NCI-H1105 treated with DMSO at 0.1 percent for 48 hours (cell line): ENCODE measurements at regions not wholly inside any gene's neighbourhood (a gene's known extent, or its start where the extent isn't known, plus 50 kb on each side); places are given as distances from the start of the nearest gene placed in this dataset.
"Not testable (repeated sequence)": the region's sequence is repeated elsewhere in the genome, so short reads cannot be mapped to it uniquely, and the experiment has no call there.

Experiments used
- DNase-seq: peaks from one replicate; lab custom pipeline; 2025; lab: John Stamatoyannopoulos, UW

DNA sequence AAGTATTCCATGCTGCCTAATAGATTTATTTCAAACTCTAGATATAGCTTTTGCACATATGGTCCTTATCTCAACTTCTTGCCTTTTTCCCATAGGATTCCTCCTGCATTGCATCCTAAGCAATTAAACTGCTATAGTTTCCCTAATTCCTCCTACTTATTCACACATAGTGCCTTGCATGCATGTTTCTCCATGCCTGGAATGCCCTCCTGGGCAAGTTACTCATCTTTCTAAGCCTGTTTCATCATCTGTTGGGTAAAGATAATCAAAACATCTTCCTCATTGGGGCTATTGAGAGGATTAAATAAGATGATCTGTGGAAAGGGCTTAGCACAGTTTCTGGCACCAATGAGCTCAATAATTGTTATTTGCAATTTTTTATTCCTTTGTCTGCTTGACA is 726.5 kb downstream of the SLC4A3 start:
- DNase-seq, result no peak

DNA sequence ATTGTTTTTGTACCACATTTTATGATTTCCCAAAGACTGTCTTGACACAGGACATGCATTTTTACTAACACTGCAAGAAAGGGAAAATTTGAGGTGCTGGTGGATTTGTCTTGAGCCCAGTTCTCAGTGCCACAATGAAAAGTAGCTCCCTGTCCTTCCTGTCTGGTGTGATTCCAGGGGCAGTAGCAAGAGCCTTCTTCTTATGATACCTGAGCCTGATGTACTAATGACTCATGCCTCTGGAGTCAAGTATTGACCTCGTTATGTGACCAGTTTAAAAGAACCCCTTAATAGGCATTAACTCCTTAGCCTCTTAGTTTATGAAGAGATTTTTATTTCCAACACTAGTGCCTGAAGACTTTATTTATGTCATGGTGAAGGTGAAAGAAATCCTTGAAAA is 728.6 kb downstream of the SLC4A3 start:
- DNase-seq, result no peak

DNA sequence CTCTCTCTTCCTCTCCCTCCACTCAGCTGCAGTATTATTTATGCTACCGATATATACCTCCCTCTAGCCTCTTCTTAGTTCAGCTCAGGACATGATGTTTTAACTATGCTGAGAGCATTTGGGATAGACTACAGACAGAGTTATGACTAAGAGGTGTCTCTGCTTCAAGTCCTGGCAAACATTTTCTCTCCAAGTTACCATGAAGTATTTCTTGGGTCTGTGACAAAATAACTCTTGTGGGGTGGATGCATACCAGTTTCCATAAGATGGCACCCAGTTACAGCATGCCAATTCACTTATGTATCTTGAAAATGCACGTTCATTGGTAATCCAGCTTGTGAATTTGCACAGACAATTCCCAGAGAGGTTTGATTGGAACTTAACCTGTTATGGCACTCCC is 737.6 kb downstream of the SLC4A3 start:
- no peak for DNase-seq

DNA sequence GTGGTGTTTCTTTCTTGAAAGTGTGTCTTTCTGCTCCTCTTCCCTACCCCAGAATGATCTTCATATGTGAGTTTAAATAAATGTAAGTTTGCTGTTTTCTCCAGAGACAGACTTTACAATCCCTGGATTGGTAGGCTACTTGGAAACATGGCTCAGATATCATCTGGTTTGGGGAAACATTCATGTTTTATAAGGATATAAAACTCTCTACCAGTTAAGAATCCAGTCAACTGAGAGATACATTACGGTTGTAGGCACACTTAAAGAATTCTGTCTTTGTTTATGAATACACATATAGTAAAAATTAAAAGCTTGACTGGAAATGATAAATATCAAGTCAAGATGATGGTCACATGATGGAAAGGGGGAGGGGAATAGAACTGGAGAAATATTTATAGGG is 739.3 kb downstream of the SLC4A3 start:
- DNase-seq, result no peak

DNA sequence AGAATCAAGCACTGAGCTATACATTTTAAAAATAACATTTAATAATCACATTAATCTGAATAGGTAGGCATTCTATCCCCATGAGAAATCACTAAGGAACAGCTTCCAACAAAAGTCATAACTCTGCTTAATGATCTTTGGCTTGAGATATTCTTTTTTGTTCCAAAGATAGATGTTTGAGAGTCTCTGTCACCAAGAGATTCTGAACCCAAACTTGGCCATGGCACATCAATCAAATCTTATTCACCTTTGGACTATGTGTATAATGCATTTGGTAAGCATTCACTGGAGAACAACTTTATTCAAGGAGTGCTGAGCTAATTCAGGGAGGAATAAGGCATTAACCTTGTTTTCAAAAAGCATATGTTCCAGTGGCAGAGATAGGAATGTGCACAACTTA is 743.3 kb downstream of the SLC4A3 start:
- no peak for DNase-seq

DNA sequence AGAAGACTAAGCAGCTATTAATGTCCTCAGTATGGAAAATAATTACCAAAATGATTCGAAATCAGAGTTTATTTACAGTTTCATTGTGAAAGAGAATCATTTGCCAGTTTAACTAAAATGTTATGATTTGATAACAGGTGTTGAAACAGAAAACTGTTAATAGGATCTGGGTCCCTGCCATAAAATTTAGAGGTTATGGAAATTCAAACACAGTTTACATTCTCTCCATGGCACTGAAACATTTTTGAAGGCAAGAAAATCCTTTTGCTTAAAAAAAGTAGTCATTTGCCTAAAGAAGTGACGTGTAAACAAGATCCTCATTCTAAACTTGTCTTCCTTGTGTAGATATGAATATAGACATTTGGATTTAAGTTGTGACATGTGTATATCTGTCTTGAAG is 743.8 kb downstream of the SLC4A3 start:
- no peak for DNase-seq

DNA sequence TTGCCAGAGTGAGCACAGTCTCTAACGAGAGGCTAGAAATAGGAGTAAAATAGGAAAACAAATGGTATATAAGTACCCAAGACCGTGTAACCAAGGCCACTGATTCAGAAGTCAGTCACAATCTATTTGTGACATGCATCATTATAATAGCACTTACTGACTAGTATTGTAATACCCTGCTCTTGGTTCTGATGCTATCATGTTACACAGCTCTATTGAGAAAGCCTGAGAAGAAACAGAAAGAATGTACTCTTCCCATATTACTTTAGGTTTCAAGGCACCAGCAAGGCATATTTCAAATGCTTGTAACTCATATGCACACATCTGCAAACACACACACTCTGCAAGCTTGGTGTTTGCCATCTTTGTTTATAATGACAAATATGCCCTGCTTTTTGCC is 746.4 kb downstream of the SLC4A3 start:
- peak; percentile 35 for DNase-seq

DNA sequence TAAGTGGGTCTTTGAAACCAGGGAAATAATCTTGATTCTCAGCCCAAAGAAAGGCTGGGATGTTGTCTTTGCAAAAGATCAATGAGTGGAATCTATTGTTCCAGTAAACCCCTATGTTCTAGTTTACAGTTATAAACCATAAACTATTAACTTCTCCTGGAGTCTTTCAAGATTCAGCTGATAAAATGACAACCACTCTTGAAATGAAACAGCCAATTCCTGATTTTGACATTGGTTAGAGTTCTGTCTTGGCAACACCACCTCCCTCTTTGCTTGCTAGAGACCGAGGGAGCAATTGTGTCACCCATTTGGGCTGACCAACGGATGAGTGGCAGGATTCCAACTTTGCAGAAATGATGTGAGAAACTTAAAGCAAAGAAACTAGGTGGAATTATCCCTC is 746.9 kb downstream of the SLC4A3 start:
- DNase-seq, result no peak

DNA sequence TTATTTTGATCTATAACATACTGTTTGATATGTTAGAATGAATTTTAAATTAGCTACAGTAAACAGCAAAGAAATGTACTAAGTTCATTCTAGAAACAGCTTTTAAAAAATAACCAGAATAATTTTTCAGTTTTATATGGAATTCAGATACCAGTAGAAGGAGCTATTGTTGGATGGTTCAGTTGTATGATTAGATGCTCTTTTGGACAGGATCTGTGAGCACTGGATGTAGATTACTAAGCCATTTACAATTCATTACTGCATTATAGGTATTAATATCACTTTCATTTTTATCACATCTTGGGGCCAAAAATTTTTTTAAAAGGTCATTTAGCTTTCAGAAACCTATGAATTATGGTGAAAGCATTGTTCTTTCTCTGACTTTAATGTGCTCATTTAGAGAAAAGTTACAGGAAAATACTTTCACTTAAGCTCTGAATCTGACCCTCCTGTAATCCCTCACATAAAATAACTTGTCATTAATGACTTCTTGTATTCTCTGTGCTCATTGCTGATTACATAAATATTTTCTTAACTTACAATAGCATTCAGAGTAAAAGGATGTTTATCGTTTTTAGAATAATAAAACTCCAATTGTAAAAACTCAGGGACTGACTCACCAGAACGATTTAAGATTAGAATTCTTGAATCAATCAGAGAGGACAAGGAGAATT is 750.2 kb downstream of the SLC4A3 start:
- no peak for DNase-seq

DNA sequence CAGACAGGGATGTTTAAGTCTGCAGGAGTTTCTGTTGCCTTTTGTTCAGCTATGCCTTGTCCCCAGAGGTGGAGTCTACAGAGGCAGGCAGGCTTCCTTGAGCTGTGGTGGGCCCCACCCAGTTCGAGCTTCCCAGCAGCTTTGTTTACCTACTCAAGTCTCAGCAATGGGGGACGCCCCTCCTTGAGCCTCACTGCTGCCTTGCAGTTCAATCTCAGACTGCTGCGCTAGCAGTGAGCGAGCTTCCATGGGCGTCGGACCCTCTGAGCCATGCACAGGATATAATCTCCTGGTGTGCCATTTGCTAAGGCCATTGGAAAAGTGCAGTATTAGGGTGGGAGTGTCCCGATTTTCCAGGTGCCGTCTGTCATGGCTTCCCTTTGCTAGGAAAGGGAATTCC is 760.3 kb downstream of the SLC4A3 start:
- not testable (repeated sequence) for DNase-seq

DNA sequence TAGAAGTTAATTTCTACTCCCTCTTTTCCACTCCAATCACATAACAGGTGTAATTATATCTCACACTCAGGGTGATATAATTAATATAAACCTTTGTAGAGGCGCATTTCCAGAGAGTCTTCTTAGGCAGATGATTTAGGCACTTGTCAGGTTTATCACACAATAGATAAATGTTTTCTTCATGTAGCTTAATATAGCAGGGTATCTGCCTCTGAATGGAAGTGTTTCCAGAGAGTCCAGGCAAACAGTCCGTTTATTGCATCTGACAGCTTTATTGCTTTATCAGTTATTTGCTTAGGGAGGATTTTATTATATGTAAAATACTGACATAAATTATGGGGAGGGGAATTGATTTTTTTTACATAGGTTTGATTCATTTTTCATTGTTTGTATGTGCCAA is 766.3 kb downstream of the SLC4A3 start:
- DNase-seq, result peak; percentile 48

DNA sequence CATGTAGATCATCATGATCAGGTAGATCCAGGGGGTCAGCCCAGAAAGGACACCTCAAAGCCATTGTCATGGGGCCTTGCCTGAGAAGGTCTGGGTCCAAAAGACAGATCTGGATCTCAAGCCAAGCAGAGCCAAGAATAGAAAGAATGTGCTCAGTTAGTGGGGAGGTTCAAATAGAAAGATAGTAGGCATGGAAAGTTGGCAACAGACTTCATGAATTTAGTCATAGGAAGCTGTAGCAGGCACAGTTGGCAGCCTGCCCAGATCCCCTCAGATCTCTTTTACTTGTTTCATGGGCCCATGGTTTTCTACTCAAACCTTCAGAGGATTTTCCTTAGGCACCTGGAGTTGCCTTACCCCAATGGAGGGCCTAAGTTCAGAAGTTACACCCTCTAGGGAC is 767.0 kb downstream of the SLC4A3 start:
- peak; percentile 43 for DNase-seq

DNA sequence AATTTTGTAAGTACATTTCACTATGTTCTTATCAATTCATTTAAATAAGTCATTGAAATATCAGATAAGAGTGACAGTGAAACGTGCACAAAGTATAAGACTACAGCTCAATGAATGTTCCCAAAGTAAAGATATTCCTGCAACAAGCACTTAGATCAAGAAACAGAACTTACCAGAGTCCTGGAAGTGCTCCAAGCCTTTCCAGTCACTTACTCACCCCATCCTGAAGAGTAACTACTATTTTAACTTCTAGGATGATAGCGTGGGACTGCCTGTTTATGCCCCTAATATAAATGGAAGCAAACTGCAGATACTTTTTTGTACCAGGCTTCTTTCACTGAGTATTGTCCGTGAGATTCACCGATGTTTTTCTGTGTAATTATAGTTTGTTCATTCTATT is 768.9 kb downstream of the SLC4A3 start:
- DNase-seq, result no peak

DNA sequence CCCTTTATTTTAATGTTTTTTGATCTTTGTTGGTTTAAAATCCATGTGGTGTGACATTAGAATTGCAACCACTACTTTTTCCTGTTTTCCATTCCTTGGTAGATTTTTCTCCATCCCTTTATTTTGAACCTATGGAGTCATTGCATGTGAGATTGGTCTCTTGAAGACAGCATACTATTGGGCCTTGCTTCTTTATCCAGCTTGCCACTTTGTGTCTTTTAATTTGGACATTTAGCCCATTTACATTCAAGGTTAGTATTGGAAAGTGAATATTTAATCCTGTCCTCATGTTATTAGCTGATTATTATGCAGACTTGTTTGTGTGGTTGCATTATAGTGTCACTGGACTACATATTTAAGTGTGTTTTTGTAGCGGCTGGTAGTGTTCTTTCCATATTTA is 782.9 kb downstream of the SLC4A3 start:
- no peak for DNase-seq

DNA sequence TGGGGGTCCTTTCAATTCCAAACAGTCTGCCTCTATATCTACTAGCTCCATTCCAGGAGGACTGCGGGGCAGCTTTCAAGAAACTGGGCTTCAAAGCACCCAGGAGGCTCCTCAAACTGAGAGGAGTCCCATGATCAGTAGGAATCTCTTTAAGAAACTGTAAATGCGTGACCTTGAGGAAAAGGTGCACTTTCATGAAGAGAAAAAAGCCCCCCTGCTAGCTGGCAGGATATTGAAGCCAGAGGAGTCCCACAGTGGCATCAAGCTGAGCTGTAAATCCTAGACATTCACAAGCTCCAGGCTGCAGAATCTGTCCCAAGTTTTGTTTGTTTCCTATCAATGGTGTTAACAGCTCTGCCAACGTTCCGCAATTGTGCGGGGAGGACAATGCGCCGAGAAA is 790.1 kb downstream of the SLC4A3 start:
- DNase-seq, result no peak

DNA sequence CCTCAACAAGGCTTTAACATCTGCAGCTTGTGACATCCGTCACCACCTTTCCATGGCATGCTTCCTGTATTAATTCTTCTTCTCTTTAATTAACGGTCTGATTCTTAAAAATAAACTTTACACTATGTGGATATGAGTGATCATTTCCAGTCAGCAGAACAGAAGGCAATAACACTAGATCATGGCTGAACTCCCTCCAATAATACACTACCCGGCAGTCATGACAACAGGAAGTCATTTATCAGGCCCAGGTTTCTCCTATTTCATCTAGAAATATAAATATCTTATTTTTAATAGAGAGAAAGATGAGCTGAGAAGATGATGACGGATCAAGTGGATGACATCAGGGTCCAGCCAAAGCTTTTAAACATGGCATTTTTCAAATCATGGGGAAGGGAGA is 792.2 kb downstream of the SLC4A3 start:
- no peak for DNase-seq

DNA sequence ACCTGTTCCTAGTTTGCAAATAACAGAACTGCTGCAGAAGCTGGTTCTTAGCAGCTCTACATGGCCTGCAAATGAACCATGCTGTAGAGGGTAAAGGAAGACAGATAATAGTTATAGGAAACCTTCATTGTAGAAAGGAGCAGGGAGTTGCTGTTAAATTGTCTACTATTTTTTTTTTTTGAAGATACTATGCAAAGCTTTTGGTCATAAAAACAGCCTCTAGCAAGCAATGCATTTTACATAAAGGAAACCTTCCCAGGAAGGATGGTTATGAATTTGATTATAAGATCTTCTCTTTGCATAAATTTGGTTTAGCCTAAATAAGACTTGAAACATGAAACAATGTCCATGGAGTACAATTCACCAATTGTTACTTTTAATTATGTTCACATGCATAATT is 793.4 kb downstream of the SLC4A3 start:
- no peak for DNase-seq

DNA sequence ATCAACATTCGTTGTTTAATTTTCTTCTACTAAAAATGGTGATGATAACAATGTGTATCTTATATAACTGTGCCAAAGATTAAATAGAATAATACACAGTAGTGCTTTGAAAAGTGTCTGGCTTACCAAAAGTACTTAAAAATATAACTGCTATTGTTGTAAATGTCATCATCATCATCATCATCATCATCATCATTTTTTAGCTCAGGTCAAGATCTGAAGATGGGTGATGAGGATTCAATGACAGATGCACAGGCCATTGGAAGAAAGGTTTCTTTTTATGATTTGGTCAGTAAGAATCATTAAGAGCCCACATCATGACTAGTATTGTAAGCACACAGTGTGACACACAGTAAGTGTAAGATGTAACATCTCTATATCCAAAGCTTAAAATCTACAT is 795.2 kb downstream of the SLC4A3 start:
- DNase-seq, result no peak

DNA sequence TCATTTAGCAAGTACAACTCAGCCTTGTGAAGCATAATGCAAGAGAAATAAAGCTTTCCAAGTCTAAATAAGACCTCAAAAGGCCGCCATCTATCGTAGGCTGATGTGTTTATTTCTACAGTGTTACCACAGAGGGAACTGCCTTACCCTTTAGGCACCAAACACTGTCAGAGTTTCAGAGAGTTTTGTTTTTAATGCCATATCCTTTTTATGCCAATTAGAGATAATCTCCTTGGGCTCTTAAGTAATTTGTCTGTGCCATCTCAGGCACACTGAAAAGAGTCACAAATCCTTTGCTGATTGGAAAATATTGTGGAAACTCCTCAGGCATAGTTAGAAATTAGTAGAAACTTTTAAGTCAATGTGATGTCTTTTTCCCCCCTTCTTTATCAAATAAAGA is 797.1 kb downstream of the SLC4A3 start:
- no peak for DNase-seq

DNA sequence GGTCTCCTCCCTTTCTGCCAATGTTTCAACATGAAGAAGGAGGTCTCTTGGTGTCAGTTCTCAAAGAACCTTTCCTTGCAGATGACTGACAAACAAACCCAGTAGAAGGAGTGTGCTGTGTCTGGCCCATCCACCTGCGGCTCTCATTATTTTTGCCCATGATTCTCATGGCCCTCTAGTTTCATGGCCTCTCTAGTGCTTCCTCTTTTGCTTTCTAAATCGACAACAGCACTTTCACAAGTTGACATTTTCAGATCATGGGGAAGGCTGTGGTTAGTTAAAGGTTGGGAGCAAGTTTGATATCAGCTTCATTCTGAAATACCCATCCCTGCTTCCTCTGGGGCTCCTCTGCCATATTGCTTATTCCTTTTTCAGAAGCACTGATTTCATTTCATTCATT is 805.2 kb downstream of the SLC4A3 start:
- no peak for DNase-seq

DNA sequence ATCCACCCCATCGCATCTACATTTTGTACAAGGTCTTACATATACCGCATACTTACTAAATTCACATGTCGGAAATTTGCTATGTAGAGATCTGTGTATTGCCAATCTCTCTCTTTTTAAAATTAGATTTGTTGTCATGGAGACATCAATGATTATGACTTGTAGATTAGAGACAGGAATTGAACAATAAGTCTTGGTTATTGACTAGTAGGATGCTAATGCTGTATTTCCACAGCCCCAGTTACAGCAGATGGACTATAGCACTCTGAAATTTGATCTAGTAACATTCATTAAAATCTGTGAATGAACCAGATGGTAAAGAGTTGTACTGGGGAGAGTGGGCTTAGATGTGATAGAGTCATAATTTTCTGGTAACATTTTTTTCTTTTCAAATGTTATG is 805.7 kb downstream of the SLC4A3 start:
- peak; percentile 1 for DNase-seq

DNA sequence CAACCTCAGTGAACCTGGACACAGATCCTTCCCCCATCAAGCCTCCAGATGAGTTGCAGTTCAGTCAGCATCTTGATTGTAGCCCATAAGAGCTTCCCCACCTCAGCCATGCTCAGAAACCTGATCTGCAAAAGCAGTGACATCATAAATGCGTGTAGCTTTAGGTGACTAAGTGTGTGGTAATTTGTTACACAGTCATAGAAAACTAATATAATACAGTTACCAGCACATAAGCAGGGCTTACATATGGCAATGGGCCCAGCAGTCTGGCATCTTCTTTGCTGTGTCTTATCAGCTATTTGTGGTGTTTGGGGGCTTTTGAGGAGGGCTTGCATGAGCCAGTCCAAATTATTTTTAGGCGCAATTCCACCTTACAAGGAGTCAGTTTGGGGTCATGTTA is 807.0 kb downstream of the SLC4A3 start:
- DNase-seq, result no peak

DNA sequence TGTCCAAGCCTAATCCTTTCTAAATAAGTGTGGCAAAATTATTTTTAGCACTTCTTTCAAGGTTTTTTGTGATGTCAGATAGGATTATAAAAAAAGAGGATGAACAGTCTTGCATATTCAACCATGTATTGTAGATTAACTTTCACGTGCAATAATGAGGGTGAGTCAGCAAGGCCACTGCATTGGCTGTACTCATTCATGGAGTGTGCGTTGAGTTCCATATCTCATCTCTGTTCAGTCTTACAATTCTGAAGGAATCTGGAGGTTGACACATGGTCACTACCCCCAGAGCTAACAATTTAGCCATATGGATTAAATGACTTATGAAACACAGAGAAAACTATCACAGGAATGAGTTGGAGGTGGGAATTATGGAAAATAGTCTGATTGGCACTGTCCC is 810.5 kb downstream of the SLC4A3 start:
- DNase-seq, result no peak

DNA sequence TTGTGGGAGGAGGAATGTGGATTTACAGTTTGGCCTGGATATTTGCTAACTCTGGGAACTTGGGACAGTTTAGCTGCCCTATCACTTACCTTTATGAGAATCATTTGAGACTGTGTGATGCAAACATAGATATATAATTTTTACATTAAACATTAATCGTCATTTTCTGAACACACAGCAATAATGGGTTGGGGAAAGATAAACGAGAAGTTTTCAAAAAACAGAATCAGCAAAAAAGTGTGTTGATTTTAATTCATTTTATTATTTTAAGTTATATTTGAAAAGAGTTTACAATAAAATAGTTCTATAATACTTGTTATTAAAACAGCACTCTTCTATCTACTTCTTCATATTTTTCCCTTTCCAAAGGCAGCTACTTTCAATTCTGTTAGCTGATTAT is 813.3 kb downstream of the SLC4A3 start:
- DNase-seq, result no peak

DNA sequence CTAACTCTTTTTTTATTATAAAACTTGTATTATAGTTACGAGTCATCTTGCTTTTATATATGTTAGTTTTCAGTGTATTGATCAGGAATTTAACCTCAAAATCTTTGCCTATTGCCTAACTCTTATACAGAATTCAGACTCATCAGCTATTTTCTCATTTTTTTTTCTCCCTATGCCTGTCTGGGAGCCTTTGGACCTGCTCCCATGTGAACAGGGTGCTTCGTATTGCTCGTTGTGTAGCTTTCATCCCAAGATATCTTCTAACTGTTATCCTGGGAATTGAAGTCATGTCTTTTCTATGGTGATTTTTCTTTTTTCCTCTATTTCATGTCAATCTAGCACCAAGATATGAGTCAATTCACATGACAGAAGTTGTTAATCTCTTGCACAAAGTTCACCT is 814.0 kb downstream of the SLC4A3 start:
- no peak for DNase-seq
